ENCODE measurements at regions not wholly inside any gene's neighbourhood (a gene's known extent, or its start where the extent isn't known, plus 50 kb on each side); places are given as distances from the start of the nearest gene placed in this dataset.

DNA sequence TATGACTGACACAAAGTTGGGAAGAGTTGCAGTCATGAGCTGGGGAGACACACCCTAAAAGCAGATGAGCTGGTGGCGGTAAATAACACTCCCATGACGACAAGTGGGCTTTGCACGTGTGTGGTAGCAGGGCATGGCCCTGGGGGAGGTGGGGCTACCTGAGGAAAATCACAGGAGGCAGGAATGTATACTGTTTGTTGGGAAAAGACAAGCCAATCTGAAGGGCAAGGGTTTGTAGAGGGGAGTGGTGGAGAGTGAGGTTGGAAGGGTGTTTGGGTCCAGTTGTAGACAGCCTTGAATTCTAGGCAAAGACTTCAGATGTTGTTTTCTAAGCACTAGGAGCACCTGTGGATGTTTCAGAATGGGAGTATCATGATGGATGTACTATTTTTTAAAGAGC, 151.6 kb downstream of the TM9SF2 start:
- intact Hi-C loops (cut with DNase I), result no loop called here
- Histone ChIP-seq H3K4me3 (no peak overlapping the region), H3K4me1 (peaks cover 7% of the 10 kb centered on the region), H3K9me3 (no peaks in the 10 kb centered on the region), H3K27me3 (no peaks in the 10 kb centered on the region), H3K27ac (no peak overlapping the region), H3K36me3 (replicated peaks in 1 of 2; ENCODE audit: insufficient read depth in 1 of 2, low read depth in 2 of 2) (no peaks in the 10 kb centered on the region)
- TF ChIP-seq, protein P1, sequence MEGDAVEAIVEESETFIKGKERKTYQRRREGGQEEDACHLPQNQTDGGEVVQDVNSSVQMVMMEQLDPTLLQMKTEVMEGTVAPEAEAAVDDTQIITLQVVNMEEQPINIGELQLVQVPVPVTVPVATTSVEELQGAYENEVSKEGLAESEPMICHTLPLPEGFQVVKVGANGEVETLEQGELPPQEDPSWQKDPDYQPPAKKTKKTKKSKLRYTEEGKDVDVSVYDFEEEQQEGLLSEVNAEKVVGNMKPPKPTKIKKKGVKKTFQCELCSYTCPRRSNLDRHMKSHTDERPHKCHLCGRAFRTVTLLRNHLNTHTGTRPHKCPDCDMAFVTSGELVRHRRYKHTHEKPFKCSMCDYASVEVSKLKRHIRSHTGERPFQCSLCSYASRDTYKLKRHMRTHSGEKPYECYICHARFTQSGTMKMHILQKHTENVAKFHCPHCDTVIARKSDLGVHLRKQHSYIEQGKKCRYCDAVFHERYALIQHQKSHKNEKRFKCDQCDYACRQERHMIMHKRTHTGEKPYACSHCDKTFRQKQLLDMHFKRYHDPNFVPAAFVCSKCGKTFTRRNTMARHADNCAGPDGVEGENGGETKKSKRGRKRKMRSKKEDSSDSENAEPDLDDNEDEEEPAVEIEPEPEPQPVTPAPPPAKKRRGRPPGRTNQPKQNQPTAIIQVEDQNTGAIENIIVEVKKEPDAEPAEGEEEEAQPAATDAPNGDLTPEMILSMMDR (IDR thresholded peaks at IDR 0.05), result no peak
- no peak for TF ChIP-seq POLR2A (IDR thresholded peaks at IDR 0.05)
- WGBS, 2 donors, result 70 to 73% methylated on average over 3 of the region's 3 CpGs
- ATAC-seq, result no peak
- no peak for DNase-seq

DNA sequence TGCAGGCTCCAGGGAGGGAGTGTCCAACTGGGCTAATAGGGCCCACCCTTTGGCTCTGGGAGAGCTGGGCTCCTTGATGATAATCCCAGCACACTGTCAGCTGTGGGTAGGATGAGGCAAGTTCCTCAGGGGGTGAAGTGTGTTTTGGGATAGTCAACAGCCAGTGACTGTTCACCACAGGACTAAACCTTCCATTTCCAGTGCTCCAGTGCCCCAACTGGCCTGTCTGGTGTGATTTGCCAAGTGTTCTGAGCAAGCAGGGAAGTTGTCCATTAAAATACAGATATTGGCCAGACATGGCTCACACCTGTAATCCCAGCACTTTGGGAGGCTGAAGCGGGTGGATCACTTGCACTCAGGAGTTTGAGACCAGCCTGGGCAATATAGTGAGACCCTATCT, 150.9 kb downstream of the TM9SF2 start:
- Histone ChIP-seq H3K9me3 (no peaks in the 10 kb centered on the region), H3K36me3 (replicated peaks in 1 of 2; ENCODE audit: insufficient read depth in 1 of 2, low read depth in 2 of 2) (no peaks in the 10 kb centered on the region), H3K27me3 (no peaks in the 10 kb centered on the region), H3K27ac (no peak overlapping the region), H3K4me3 (no peak overlapping the region), H3K4me1 (peaks cover 7% of the 10 kb centered on the region)
- no peak for DNase-seq
- TF ChIP-seq, protein P1 (IDR thresholded peaks at IDR 0.05), result no peak
- ATAC-seq, result no peak
- 83 to 100% methylated on average over 1 of the region's 1 CpG for WGBS, 2 donors
- intact Hi-C loops (cut with DNase I), result no loop called here

DNA sequence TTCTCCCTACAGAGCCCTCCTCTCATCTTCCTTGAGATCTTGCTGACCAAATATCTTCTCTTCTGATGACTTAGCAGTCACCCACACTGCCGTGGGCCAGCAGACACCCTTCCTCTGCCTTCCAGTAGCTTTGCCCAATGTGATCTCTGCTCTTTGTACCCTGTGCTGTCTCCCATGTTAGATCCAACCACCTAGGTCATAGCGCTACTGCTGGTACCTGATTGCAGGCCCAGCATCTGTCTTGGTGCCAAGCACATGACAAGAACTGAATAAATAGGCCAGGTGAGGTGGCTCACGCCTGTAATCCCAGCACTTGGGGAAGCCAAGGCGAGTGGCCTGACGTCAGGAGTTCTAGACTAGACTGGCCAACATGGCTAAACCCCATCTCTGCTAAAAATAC, 149.7 kb downstream of the TM9SF2 start:
- ATAC-seq, result no peak
- no peak for DNase-seq
- intact Hi-C loops (cut with DNase I), result no loop called here
- WGBS, 2 donors, result 81 to 88% methylated on average over 5 of the region's 5 CpGs
- Histone ChIP-seq H3K36me3 (replicated peaks in 1 of 2; ENCODE audit: insufficient read depth in 1 of 2, low read depth in 2 of 2) (no peaks in the 10 kb centered on the region), H3K27me3 (no peaks in the 10 kb centered on the region), H3K4me3 (no peak overlapping the region), H3K4me1 (peaks cover 2% of the 10 kb centered on the region), H3K9me3 (no peaks in the 10 kb centered on the region), H3K27ac (no peak overlapping the region)
- TF ChIP-seq POLR2A (IDR thresholded peaks at IDR 0.05), result no peak
- TF ChIP-seq, protein P1 (IDR thresholded peaks at IDR 0.05), result no peak

DNA sequence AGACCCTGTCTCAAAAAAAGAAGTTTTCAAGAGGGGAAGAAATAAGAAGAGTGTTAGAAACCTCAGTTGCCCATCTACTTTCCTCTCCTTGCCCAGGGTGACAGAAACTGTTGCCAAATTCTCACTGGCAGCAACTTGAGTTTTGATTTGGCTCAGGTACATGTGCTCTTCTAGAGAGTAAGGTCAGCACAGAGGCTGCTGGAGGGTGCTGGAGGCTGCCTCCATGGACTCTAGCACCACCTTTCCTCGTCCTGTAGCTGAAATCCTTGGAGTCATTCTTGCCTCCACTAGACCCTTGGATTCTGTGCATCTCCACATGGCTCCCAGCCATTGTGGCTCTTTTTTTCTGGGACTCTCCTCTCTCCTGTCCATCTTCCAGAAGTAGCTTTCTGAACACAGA, 149.1 kb downstream of the TM9SF2 start:
- intact Hi-C loops (cut with DNase I), result no loop called here
- Histone ChIP-seq H3K36me3 (replicated peaks in 1 of 2; ENCODE audit: insufficient read depth in 1 of 2, low read depth in 2 of 2) (no peaks in the 10 kb centered on the region), H3K4me3 (no peak overlapping the region), H3K9me3 (no peaks in the 10 kb centered on the region), H3K27me3 (no peaks in the 10 kb centered on the region), H3K4me1 (no peaks in the 10 kb centered on the region), H3K27ac (no peak overlapping the region)
- WGBS, 2 donors, result 80 to 88% methylated on average over 1 of the region's 1 CpG
- TF ChIP-seq, protein P1 (IDR thresholded peaks at IDR 0.05), result no peak
- TF ChIP-seq POLR2A (IDR thresholded peaks at IDR 0.05), result no peak
- ATAC-seq (no peak), DNase-seq (no peak)

DNA sequence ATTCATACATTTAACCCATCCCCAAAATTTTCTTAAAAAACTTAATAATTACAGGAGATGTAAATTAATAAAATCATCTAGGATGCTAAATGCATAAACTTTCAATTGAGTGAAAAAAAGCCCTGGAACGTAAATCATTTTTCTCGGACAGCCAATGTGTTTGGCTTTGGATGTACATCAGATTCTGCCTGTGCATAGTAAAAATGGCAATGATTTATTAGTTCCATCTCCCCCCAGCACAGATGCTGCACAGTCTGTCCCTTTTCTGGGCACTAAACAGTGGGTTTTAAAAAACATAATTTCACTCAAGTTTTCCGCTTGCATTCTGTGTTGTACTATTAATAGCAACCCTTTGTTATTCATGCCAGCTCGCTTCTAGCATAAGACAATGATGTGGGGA, 147.7 kb downstream of the TM9SF2 start:
- no peak overlapping the region for H3K27ac ChIP-seq
- intact Hi-C loops (cut with DNase I), result no loop called here
- H3K36me3 ChIP-seq (replicated peaks in 1 of 2; ENCODE audit: insufficient read depth in 1 of 2, low read depth in 2 of 2), result no peaks in the 10 kb centered on the region
- H3K9me3 ChIP-seq, result no peaks in the 10 kb centered on the region
- H3K27me3 ChIP-seq, result no peaks in the 10 kb centered on the region
- no peaks in the 10 kb centered on the region for H3K4me1 ChIP-seq
- no peak overlapping the region for H3K4me3 ChIP-seq
- 91 to 92% methylated on average over 4 of the region's 4 CpGs for WGBS, 2 donors
- ATAC-seq, result no peak
- no peak for DNase-seq
- TF ChIP-seq, protein P1 (IDR thresholded peaks at IDR 0.05), result no peak
- no peak for TF ChIP-seq POLR2A (IDR thresholded peaks at IDR 0.05)
